K562 (cell line): ENCODE measurements at regions not wholly inside any gene's neighbourhood (a gene's known extent, or its start where the extent isn't known, plus 50 kb on each side); places are given as distances from the start of the nearest gene placed in this dataset.

ENCODE experiments used
- ATAC-seq: fragments of 200-7000 bp; cut with Tn5 transposase; 3 replicates; pipeline ENCODE4 v1.9.1; 2020; ENCODE audit warnings: moderate library complexity
- BruUV-seq: library from RNA; stranded (reverse); fragments of 400-500 nt; replicated peaks from 2 replicates; lab custom pipeline; 2021; lab: Mats Ljungman, UMichigan
- CTCF ChIA-PET: fragments of 300-600 bp; formaldehyde crosslinking; extraction: SDS; loops from one replicate; lab custom pipeline; 2021; ENCODE audit warnings: low intra/inter-chr PET ratio; lab: Yijun Ruan, JAX
- POLR2A ChIA-PET: fragments of 300-600, 350-650 bp; sonication (Branson Sonifier 250); formaldehyde crosslinking; extraction: SDS; loops from one replicate; lab custom pipeline; 2021; ENCODE audit warnings: antibody characterized with exemption, inconsistent platforms; lab: Yijun Ruan, JAX
- DNase-seq, 4 experiments: peaks; one replicate each; pipeline versions ENCODE4 v3.0.0 to v3.0.0-alpha.2; 2011 to 2018; ENCODE audit warnings: low spot score in 3 of 4, mixed read lengths in 3 of 4; ENCODE audit errors: extremely low read depth in 1 of 4
- FAIRE-seq: peaks from 2 replicates; lab custom pipeline; 2011; peaks lifted over from hg19 to GRCh38; lab: Jason Lieb, UNC
- H2AFZ ChIP-seq: 2 replicates; pipeline ENCODE4 v1.6.0; 2011; ENCODE audit warnings: low read depth, low read length, control low read depth, inconsistent platforms
- H3K27ac ChIP-seq: fragments of 200-600 bp; 3 replicates; pipeline ENCODE4 v1.8.0; 2011; ENCODE audit warnings: low read depth, mild to moderate bottlenecking, control low read depth, inconsistent platforms, low read length, moderate library complexity, mixed read lengths; ENCODE audit errors: extremely low read depth
- H3K27me3 ChIP-seq, 2 experiments: fragments of 300-600 bp in 1 of 2; 2 replicates in 1 of 2; 3 replicates in 1 of 2; pipeline versions ENCODE4 v1.6.0 to v1.8.0; 2011; ENCODE audit warnings: inconsistent platforms in 2 of 2, low read length in 2 of 2, mild to moderate bottlenecking in 1 of 2, mixed read lengths in 1 of 2, moderate library complexity in 1 of 2; ENCODE audit not compliant: control insufficient read depth in 2 of 2, insufficient read depth in 2 of 2
- H3K36me3 ChIP-seq: fragments of 300-600 bp; 3 replicates; pipeline ENCODE4 v1.8.0; 2011; ENCODE audit warnings: mild to moderate bottlenecking, low read length, inconsistent platforms; ENCODE audit not compliant: control insufficient read depth, insufficient read depth
- H3K4me1 ChIP-seq, 2 experiments: fragments of 200-600 bp in 1 of 2; replicated peaks in 1 of 2; 2 replicates in 1 of 2; 3 replicates in 1 of 2; pipeline versions ENCODE4 v1.5.1 to v1.8.0; 2011; ENCODE audit warnings: inconsistent platforms in 2 of 2, low read length in 2 of 2, mild to moderate bottlenecking in 1 of 2, mixed read lengths in 1 of 2, moderate library complexity in 1 of 2; ENCODE audit not compliant: control insufficient read depth in 2 of 2, insufficient read depth in 2 of 2
- H3K4me2 ChIP-seq: 2 replicates; pipeline ENCODE4 v1.6.1; 2011; ENCODE audit warnings: low read length, control low read depth, inconsistent platforms, mixed read lengths; ENCODE audit not compliant: insufficient read depth
- H3K4me3 ChIP-seq: fragments of 200-600 bp; sonication (generic), shearing (Covaris generic); 2 replicates; pipeline ENCODE4 v1.5.1; 2016; ENCODE audit warnings: control low read depth, inconsistent platforms
- H3K79me2 ChIP-seq: fragments of 200-600 bp; 3 replicates; pipeline ENCODE4 v1.8.0; 2011; ENCODE audit warnings: low read length, inconsistent platforms; ENCODE audit not compliant: control insufficient read depth, insufficient read depth
- H3K9ac ChIP-seq, 2 experiments: 2 replicates each; pipeline versions ENCODE4 v1.6.0 to v1.6.1; 2011; ENCODE audit warnings: low read depth in 2 of 2, low read length in 2 of 2, control low read depth in 1 of 2, inconsistent platforms in 1 of 2, mild to moderate bottlenecking in 1 of 2, mixed read lengths in 1 of 2; ENCODE audit not compliant: insufficient read depth in 1 of 2
- H3K9me1 ChIP-seq: one replicate; pipeline ENCODE4 v1.6.0; 2011; ENCODE audit warnings: inconsistent platforms, mild to moderate bottlenecking, low read length, moderate library complexity; ENCODE audit not compliant: control insufficient read depth, insufficient read depth
- H3K9me3 ChIP-seq: replicated peaks from 2 replicates; pipeline ENCODE4 v1.5.1; 2011; ENCODE audit warnings: low read depth, low read length, inconsistent platforms; ENCODE audit not compliant: control insufficient read depth, insufficient read depth
- H4K20me1 ChIP-seq: replicated peaks from 2 replicates; pipeline ENCODE4 v1.6.1; 2011; ENCODE audit warnings: low read length, inconsistent platforms, mixed read lengths; ENCODE audit not compliant: control insufficient read depth, insufficient read depth
- BRD9 ChIP-seq: fragments of 450-650 bp; IDR thresholded peaks from 2 replicates; pipeline ENCODE4 v1.6.1; 2018; ENCODE audit warnings: low read depth; ENCODE audit not compliant: partially characterized antibody
- CREM ChIP-seq: IDR thresholded peaks from 2 replicates; pipeline ENCODE4 v1.6.1; 2014; ENCODE audit warnings: antibody characterized with exemption, low read depth
- E2F3 ChIP-seq: fragments of 250-450 bp; sonication (Bioruptor Pico); IDR thresholded peaks from 2 replicates; pipeline ENCODE4 v1.4.0; 2020; ENCODE audit warnings: mild to moderate bottlenecking
- ETS2 ChIP-seq: IDR thresholded peaks from 2 replicates; pipeline ENCODE4 v1.6.1; 2016; ENCODE audit warnings: borderline replicate concordance, missing genetic modification characterization, mild to moderate bottlenecking, moderate library complexity, missing compliant biosample characterization; ENCODE audit not compliant: poor library complexity, severe bottlenecking
- ETV6 ChIP-seq, 3 experiments: fragments of 150-350 bp in 1 of 3; sonication (generic) in 1 of 3; formaldehyde crosslinking in 1 of 3; IDR thresholded peaks; 2 replicates each; pipeline versions ENCODE4 v1.6.1 to v1.8.0; 2014 to 2022; ENCODE audit warnings: borderline replicate concordance in 2 of 3, low read depth in 2 of 3, antibody characterized with exemption in 1 of 3, low read length in 1 of 3, mild to moderate bottlenecking in 1 of 3, missing genetic modification reagents in 1 of 3
- FOS ChIP-seq: IDR thresholded peaks from 3 replicates; pipeline ENCODE4 v1.6.1; 2011; ENCODE audit not compliant: insufficient read length; ENCODE audit errors: extremely low read depth
- SIX5 ChIP-seq, 2 experiments: IDR thresholded peaks; 2 replicates each; pipeline ENCODE4 v1.6.1; 2011; ENCODE audit warnings: low read length in 2 of 2, borderline replicate concordance in 1 of 2, low read depth in 1 of 2, mild to moderate bottlenecking in 1 of 2, moderate library complexity in 1 of 2; ENCODE audit not compliant: insufficient read depth in 1 of 2
- SMAD1 ChIP-seq: fragments of 150-350 bp; IDR thresholded peaks from 2 replicates; pipeline ENCODE4 v1.6.1; 2014; ENCODE audit warnings: low read length, low read depth; ENCODE audit not compliant: partially characterized antibody
- SRSF9 ChIP-seq: fragments of 200-400 bp; formaldehyde crosslinking; IDR thresholded peaks from 2 replicates; pipeline ENCODE4 v1.6.1; 2017; ENCODE audit warnings: low read depth, low read length, borderline replicate concordance
- TCF15 ChIP-seq: fragments of 250-450 bp; sonication (Bioruptor Pico); IDR thresholded peaks from 2 replicates; pipeline ENCODE4 v1.8.0; 2022; ENCODE audit warnings: moderate library complexity, mild to moderate bottlenecking, inconsistent platforms
- TEAD2 ChIP-seq: fragments of 450-650 bp; IDR thresholded peaks from 2 replicates; pipeline ENCODE4 v1.6.1; 2016; ENCODE audit warnings: missing genetic modification characterization, control low read depth, missing compliant biosample characterization
- ZBTB26 ChIP-seq: fragments of 450-650 bp; formaldehyde crosslinking; IDR thresholded peaks from 2 replicates; pipeline ENCODE4 v1.4.0; 2022; ENCODE audit warnings: missing genetic modification characterization
- ZNF280A ChIP-seq: fragments of 450-650 bp; IDR thresholded peaks from 2 replicates; pipeline ENCODE4 v1.6.1; 2018; ENCODE audit warnings: mild to moderate bottlenecking, low read depth; ENCODE audit not compliant: partially characterized antibody
- ZNF584 ChIP-seq: fragments of 200-800 bp; sonication (Bioruptor generic); IDR thresholded peaks from 2 replicates; pipeline ENCODE4 v1.6.1; 2016; ENCODE audit warnings: low read depth, mild to moderate bottlenecking, missing genetic modification characterization, missing compliant biosample characterization
- ZNF592 ChIP-seq: fragments of 450-650 bp; IDR thresholded peaks from 2 replicates; pipeline ENCODE4 v1.6.1; 2017; ENCODE audit warnings: antibody characterized with exemption, mild to moderate bottlenecking
- ZSCAN29 ChIP-seq: fragments of 450-650 bp; IDR thresholded peaks from 2 replicates; pipeline ENCODE4 v1.6.1; 2017
- WGBS: fragments of 100-300 bp; shearing (Covaris generic); methylation state at CpG from one replicate; pipeline ENCODE4 v1.1.6; 2016; ENCODE audit warnings: low coverage, mixed read lengths; ENCODE audit not compliant: insufficient coverage; ENCODE audit errors: missing lambda C conversion rate; 5-methylcytosine and 5-hydroxymethylcytosine counted together
- in situ Hi-C: fragments of 300-500 bp; cut with MboI; formaldehyde crosslinking; loops from 4 replicates; pipeline ENCODE4 v1.15.0; 2018; ENCODE audit warnings: inconsistent platforms, mixed read lengths
- intact Hi-C: fragments of 100-400 bp; cut with micrococcal nuclease; formaldehyde crosslinking; loops from 2 replicates; pipeline ENCODE4 v1.14.2; 2022

GRCh38 chr13:78852709-78853108 is 193.8 kb upstream of the OBI1 start:
- no peak for FAIRE-seq
- no peak for TF ChIP-seq ETS2 (tag)
- no peak for TF ChIP-seq BRD9
- no peak for TF ChIP-seq TCF15
- TF ChIP-seq ZNF584, result no peak
- no peak for TF ChIP-seq ZNF280A
- TF ChIP-seq CREM, result no peak
- TF ChIP-seq ZNF592, result no peak
- TF ChIP-seq TEAD2 (tag), result no peak
- no peak for TF ChIP-seq ZSCAN29
- TF ChIP-seq FOS, result no peak
- TF ChIP-seq SRSF9, result no peak
- no peak for TF ChIP-seq SMAD1
- no peak for TF ChIP-seq ETV6 (IDR thresholded peaks at IDR 0.05; ENCODE audit: borderline replicate concordance in 1 of 2, low read depth in 2 of 2, low read length in 1 of 2)
- no peak for TF ChIP-seq ETV6 (CRISPR knock-in tag; IDR thresholded peaks at IDR 0.05; ENCODE audit: borderline replicate concordance)
- TF ChIP-seq E2F3, result no peak
- TF ChIP-seq SIX5 (IDR thresholded peaks at IDR 0.05; ENCODE audit: borderline replicate concordance in 1 of 2, insufficient read depth in 1 of 2, low read depth in 1 of 2, low read length in 2 of 2), result no peak
- no peak for TF ChIP-seq ZBTB26 (CRISPR knock-in tag)

More at GRCh38 chr13:78852709-78853108, 193.8 kb upstream of the OBI1 start:
- no peak overlapping the region for H3K4me2 ChIP-seq
- no peak for DNase-seq
- H3K9me1 ChIP-seq, result no peaks in the 10 kb centered on the region
- H3K36me3 ChIP-seq, result no peaks in the 10 kb centered on the region
- H3K9ac ChIP-seq, result no peak overlapping the region
- no peaks in the 10 kb centered on the region for H3K4me1 ChIP-seq
- intact Hi-C loops (no loop called here), in situ Hi-C loops (no loop called here)
- POLR2A ChIA-PET, result no interaction called here
- H3K27me3 ChIP-seq, result no peaks in the 10 kb centered on the region
- WGBS, result 0% methylated on average over 1 of the region's 1 CpG
- BruUV-seq, result no TSS peak
- H2AFZ ChIP-seq, result no peak overlapping the region
- no peak for ATAC-seq
- CTCF ChIA-PET, result no interaction called here
- H3K4me3 ChIP-seq, result no peak overlapping the region
- no peaks in the 10 kb centered on the region for H4K20me1 ChIP-seq
- no peaks in the 10 kb centered on the region for H3K79me2 ChIP-seq
- H3K9me3 ChIP-seq, result no peaks in the 10 kb centered on the region
- no peak overlapping the region for H3K27ac ChIP-seq
